Endodermal cell (in vitro differentiated cells): ENCODE measurements at regions not wholly inside any gene's neighbourhood (a gene's known extent, or its start where the extent isn't known, plus 50 kb on each side); places are given as distances from the start of the nearest gene placed in this dataset.

Experiments
- DNase-seq: peaks from one replicate; pipeline ENCODE4 v3.0.0-alpha.2; 2017
- H3K27ac ChIP-seq: 2 replicates; pipeline ENCODE4 v1.5.1; 2013; ENCODE audit warnings: mild to moderate bottlenecking, low read depth, low read length, moderate library complexity
- H3K27me3 ChIP-seq: 2 replicates; pipeline ENCODE4 v1.6.1; 2013; ENCODE audit warnings: mild to moderate bottlenecking, low read length, moderate library complexity; ENCODE audit not compliant: insufficient read depth, control insufficient read depth, poor library complexity, severe bottlenecking
- H3K36me3 ChIP-seq: 2 replicates; pipeline ENCODE4 v1.7.0; 2013; ENCODE audit warnings: mild to moderate bottlenecking, low read length, moderate library complexity; ENCODE audit not compliant: control insufficient read depth, insufficient read depth
- H3K4me1 ChIP-seq: one replicate; pipeline ENCODE4 v1.7.0; 2013; ENCODE audit warnings: low read length; ENCODE audit not compliant: control insufficient read depth, insufficient read depth
- H3K4me3 ChIP-seq: 2 replicates; pipeline ENCODE4 v1.5.1; 2013; ENCODE audit warnings: mild to moderate bottlenecking, low read length, moderate library complexity
- H3K9ac ChIP-seq: 2 replicates; pipeline ENCODE4 v1.6.1; 2013; ENCODE audit warnings: mild to moderate bottlenecking, low read length, moderate library complexity; ENCODE audit not compliant: poor library complexity, severe bottlenecking; ENCODE audit errors: extremely low read depth
- H3K9me3 ChIP-seq: 2 replicates; pipeline ENCODE4 v1.6.1; 2013; ENCODE audit warnings: mild to moderate bottlenecking, low read length, moderate library complexity; ENCODE audit not compliant: control insufficient read depth
- H3K27ac Mint-ChIP-seq: 2 replicates; pipeline ENCODE4 v1.8.0; 2020; ENCODE audit warnings: mixed read lengths
- H3K27me3 Mint-ChIP-seq: 2 replicates; pipeline ENCODE4 v1.8.0; 2021; ENCODE audit warnings: mild to moderate bottlenecking, mixed read lengths; ENCODE audit not compliant: insufficient read depth
- H3K36me3 Mint-ChIP-seq: 2 replicates; pipeline ENCODE4 v1.8.0; 2020; ENCODE audit warnings: low read depth, mixed read lengths
- H3K4me1 Mint-ChIP-seq: 2 replicates; pipeline ENCODE4 v1.8.0; 2020; ENCODE audit warnings: mixed read lengths
- H3K4me3 Mint-ChIP-seq: 2 replicates; pipeline ENCODE4 v1.8.0; 2020; ENCODE audit warnings: mild to moderate bottlenecking, moderate library complexity, mixed read lengths
- H3K9me3 Mint-ChIP-seq: 2 replicates; pipeline ENCODE4 v1.8.0; 2020; ENCODE audit warnings: mild to moderate bottlenecking, mixed read lengths
- WGBS, 2 experiments: methylation state at CpG; one replicate each; pipeline versions ENCODE4 v1.1.5 to v1.1.7; 2013; ENCODE audit warnings: missing lambda C conversion rate in 2 of 2, mixed read lengths in 1 of 2; ENCODE audit not compliant: insufficient coverage in 1 of 2, insufficient read length in 1 of 2; 5-methylcytosine and 5-hydroxymethylcytosine counted together
- TF ChIP-seq, protein P1 (sequence below): fragments of 200-600 bp; sonication (generic); conservative IDR thresholded peaks from 2 replicates; pipeline ENCODE4 v1.5.0; 2021; ENCODE audit warnings: antibody characterized with exemption, mild to moderate bottlenecking

DNA sequence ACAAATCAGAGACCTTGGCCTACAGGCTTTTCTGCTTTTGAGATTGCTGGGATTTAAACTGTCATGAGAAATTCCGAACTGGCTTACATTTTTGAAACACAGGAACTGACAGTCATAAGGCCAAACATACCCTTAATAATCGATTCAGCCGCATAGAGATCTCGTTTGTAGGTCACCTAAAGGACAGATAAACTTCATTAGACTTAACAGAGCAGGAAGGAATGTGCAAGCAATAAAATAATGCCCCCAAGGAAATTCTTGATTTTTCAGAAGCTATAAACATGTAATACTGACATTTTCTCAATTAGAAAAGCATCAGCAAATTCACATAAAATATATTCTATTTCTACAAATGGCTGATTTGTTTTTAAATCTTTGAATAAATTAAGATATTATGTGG lies 120.0 kb downstream of the CRPPA start:
- Histone ChIP-seq H3K27ac (no peak overlapping the region), H3K4me3 (no peak overlapping the region), H3K4me1 (no peaks in the 10 kb centered on the region), H3K9me3 (no peaks in the 10 kb centered on the region), H3K9ac (no peak overlapping the region), H3K27me3 (no peaks in the 10 kb centered on the region), H3K36me3 (no peaks in the 10 kb centered on the region)
- TF ChIP-seq, protein P1, sequence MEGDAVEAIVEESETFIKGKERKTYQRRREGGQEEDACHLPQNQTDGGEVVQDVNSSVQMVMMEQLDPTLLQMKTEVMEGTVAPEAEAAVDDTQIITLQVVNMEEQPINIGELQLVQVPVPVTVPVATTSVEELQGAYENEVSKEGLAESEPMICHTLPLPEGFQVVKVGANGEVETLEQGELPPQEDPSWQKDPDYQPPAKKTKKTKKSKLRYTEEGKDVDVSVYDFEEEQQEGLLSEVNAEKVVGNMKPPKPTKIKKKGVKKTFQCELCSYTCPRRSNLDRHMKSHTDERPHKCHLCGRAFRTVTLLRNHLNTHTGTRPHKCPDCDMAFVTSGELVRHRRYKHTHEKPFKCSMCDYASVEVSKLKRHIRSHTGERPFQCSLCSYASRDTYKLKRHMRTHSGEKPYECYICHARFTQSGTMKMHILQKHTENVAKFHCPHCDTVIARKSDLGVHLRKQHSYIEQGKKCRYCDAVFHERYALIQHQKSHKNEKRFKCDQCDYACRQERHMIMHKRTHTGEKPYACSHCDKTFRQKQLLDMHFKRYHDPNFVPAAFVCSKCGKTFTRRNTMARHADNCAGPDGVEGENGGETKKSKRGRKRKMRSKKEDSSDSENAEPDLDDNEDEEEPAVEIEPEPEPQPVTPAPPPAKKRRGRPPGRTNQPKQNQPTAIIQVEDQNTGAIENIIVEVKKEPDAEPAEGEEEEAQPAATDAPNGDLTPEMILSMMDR, result no peak
- Mint-ChIP-seq H3K27ac (no peak overlapping the region), H3K4me1 (no peaks in the 10 kb centered on the region), H3K36me3 (no peaks in the 10 kb centered on the region), H3K9me3 (no peaks in the 10 kb centered on the region), H3K4me3 (no peak overlapping the region), H3K27me3 (no peaks in the 10 kb centered on the region)
- 88 to 92% methylated on average over 4 of the region's 4 CpGs for WGBS, 2 experiments
- no peak for DNase-seq

DNA sequence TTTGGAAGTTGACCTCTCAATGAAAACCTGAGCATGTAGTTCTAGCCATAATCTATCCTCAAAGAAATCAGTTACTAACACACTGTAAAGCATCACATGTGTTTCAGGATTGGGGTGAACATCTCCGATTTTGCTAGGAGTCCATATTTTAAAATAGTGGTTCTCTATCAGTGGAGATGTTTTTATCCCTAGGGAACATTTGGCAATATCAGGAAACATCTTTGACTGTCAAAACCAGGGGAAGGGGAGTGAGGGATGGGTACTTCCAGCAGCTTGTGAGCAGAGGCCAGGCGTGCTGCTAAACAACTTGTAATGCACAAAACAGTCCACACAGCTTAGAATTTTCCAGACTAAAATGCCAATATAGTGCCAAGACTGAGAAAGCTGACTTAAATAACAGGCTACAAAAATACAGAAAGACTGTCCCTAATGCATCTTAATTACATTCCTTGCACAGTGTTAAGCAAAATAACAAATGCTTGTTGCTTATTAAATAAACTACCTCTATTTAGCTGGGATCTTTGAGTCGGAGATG lies 120.9 kb downstream of the CRPPA start:
- no peaks in the 10 kb centered on the region for H3K27me3 ChIP-seq
- H3K4me3 Mint-ChIP-seq, result no peak overlapping the region
- H3K27ac Mint-ChIP-seq, result no peak overlapping the region
- H3K9ac ChIP-seq, result no peak overlapping the region
- H3K9me3 ChIP-seq, result no peaks in the 10 kb centered on the region
- TF ChIP-seq, protein P1, result no peak
- H3K9me3 Mint-ChIP-seq, result no peaks in the 10 kb centered on the region
- 92 to 100% methylated on average over 1 to 3 of the region's 3 CpGs for WGBS, 2 experiments
- no peaks in the 10 kb centered on the region for H3K4me1 Mint-ChIP-seq
- no peaks in the 10 kb centered on the region for H3K27me3 Mint-ChIP-seq
- DNase-seq, result no peak
- H3K4me3 ChIP-seq, result no peak overlapping the region
- H3K27ac ChIP-seq, result no peak overlapping the region
- H3K36me3 Mint-ChIP-seq, result no peaks in the 10 kb centered on the region
- H3K4me1 ChIP-seq, result no peaks in the 10 kb centered on the region
- H3K36me3 ChIP-seq, result no peaks in the 10 kb centered on the region

DNA sequence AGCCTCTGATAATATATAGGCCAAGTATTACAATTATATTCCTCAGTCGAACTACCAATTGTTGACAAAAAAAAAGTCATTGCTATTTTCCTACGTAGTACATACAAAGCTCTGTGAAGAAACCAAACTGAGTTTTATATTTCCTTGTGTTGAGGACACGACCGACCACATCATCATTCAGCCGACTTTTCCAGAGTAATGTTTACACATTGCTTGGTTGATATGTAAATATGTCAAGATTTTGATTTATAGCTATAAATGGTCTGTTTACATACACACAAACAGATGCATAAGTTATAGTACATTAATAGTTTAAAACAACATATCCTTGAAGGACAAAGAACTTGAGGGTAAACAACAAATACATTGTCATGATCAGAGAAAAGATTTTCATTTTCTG lies 121.5 kb downstream of the CRPPA start:
- TF ChIP-seq, protein P1, result no peak
- Histone ChIP-seq H3K4me3 (no peak overlapping the region), H3K9ac (no peak overlapping the region), H3K4me1 (no peaks in the 10 kb centered on the region), H3K27ac (no peak overlapping the region), H3K36me3 (no peaks in the 10 kb centered on the region), H3K9me3 (no peaks in the 10 kb centered on the region), H3K27me3 (no peaks in the 10 kb centered on the region)
- no peaks in the 10 kb centered on the region for H3K27me3 Mint-ChIP-seq
- H3K36me3 Mint-ChIP-seq, result no peaks in the 10 kb centered on the region
- H3K4me1 Mint-ChIP-seq, result no peaks in the 10 kb centered on the region
- no peaks in the 10 kb centered on the region for H3K9me3 Mint-ChIP-seq
- H3K27ac Mint-ChIP-seq, result no peak overlapping the region
- DNase-seq, result no peak
- WGBS, 2 experiments, result 94% methylated on average over 5 of the region's 5 CpGs; no CpG with 5 or more reads in 1 of the 2 experiments
- H3K4me3 Mint-ChIP-seq, result no peak overlapping the region
